ENCODE measurements at regions not wholly inside any gene's neighbourhood (a gene's known extent, or its start where the extent isn't known, plus 50 kb on each side); places are given as distances from the start of the nearest gene placed in this dataset.

DNA sequence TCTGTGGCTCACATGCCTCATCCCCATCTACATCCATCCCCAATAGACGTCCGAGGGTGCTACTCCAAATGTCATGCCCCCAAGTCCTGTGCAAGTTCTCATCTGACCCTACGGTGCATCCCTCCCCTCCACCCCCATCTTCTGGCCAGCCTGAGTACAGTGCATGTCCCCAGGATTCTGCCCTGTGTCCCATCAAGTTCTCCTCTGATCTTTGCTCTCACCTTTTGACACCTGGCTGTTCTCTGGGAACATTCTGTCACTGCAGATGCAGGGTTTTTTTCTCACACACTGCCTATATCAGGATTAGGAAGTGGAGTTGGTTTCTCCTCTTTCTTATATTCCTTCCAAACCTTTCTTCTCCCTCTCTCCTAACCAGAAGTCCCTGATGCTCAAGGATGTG lies 377.2 kb downstream of the GADD45G start (continued):
- TF ChIP-seq, protein P1, sequence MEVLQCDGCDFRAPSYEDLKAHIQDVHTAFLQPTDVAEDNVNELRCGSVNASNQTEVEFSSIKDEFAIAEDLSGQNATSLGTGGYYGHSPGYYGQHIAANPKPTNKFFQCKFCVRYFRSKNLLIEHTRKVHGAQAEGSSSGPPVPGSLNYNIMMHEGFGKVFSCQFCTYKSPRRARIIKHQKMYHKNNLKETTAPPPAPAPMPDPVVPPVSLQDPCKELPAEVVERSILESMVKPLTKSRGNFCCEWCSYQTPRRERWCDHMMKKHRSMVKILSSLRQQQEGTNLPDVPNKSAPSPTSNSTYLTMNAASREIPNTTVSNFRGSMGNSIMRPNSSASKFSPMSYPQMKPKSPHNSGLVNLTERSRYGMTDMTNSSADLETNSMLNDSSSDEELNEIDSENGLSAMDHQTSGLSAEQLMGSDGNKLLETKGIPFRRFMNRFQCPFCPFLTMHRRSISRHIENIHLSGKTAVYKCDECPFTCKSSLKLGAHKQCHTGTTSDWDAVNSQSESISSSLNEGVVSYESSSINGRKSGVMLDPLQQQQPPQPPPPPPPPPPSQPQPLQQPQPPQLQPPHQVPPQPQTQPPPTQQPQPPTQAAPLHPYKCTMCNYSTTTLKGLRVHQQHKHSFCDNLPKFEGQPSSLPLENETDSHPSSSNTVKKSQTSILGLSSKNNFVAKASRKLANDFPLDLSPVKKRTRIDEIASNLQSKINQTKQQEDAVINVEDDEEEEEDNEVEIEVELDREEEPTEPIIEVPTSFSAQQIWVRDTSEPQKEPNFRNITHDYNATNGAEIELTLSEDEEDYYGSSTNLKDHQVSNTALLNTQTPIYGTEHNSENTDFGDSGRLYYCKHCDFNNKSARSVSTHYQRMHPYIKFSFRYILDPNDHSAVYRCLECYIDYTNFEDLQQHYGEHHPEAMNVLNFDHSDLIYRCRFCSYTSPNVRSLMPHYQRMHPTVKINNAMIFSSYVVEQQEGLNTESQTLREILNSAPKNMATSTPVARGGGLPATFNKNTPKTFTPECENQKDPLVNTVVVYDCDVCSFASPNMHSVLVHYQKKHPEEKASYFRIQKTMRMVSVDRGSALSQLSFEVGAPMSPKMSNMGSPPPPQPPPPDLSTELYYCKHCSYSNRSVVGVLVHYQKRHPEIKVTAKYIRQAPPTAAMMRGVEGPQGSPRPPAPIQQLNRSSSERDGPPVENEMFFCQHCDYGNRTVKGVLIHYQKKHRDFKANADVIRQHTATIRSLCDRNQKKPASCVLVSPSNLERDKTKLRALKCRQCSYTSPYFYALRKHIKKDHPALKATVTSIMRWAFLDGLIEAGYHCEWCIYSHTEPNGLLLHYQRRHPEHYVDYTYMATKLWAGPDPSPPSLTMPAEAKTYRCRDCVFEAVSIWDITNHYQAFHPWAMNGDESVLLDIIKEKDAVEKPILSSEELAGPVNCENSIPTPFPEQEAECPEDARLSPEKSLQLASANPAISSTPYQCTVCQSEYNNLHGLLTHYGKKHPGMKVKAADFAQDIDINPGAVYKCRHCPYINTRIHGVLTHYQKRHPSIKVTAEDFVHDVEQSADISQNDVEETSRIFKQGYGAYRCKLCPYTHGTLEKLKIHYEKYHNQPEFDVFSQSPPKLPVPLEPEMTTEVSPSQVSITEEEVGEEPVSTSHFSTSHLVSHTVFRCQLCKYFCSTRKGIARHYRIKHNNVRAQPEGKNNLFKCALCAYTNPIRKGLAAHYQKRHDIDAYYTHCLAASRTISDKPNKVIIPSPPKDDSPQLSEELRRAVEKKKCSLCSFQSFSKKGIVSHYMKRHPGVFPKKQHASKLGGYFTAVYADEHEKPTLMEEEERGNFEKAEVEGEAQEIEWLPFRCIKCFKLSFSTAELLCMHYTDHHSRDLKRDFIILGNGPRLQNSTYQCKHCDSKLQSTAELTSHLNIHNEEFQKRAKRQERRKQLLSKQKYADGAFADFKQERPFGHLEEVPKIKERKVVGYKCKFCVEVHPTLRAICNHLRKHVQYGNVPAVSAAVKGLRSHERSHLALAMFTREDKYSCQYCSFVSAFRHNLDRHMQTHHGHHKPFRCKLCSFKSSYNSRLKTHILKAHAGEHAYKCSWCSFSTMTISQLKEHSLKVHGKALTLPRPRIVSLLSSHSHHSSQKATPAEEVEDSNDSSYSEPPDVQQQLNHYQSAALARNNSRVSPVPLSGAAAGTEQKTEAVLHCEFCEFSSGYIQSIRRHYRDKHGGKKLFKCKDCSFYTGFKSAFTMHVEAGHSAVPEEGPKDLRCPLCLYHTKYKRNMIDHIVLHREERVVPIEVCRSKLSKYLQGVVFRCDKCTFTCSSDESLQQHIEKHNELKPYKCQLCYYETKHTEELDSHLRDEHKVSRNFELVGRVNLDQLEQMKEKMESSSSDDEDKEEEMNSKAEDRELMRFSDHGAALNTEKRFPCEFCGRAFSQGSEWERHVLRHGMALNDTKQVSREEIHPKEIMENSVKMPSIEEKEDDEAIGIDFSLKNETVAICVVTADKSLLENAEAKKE (CRISPR knock-in tag; IDR thresholded peaks at IDR 0.05) = no peak
- TF ChIP-seq POLR2AphosphoS5 (IDR thresholded peaks at IDR 0.05; ENCODE audit: low read depth) = no peak

DNA sequence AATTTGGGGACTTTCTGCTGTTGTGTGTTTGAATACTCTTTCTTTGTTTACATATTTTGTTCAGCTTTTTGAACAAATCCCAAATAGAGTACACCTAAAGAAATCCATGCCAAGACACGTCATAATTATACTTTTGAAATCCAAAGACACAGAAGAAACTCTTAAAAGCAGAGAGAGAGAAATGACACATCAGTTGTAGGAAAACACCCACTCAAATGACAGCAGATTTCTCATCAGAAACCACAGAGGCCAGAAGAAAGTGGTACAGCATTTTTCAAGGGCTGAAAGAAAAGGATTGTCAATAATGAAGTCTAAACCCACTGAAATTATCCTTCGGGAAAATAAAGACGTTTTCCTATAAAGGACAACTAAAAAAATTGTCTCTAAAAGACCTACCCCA lies 378.6 kb downstream of the GADD45G start:
- ATAC-seq = no peak
- H3K4me1 ChIP-seq (ENCODE audit: insufficient read depth) = no peaks in the 10 kb centered on the region
- TF ChIP-seq ZNF114 (CRISPR knock-in tag; IDR thresholded peaks at IDR 0.05) (no peak), JUNB (IDR thresholded peaks at IDR 0.05; ENCODE audit: unreplicated experiment) (no peak), CREB1 (CRISPR knock-in tag; IDR thresholded peaks at IDR 0.05; ENCODE audit: low read depth) (no peak), ZNF331 (CRISPR knock-in tag; IDR thresholded peaks at IDR 0.05; ENCODE audit: low read depth) (no peak), EZH2phosphoT487 (IDR thresholded peaks at IDR 0.05; ENCODE audit: unreplicated experiment) (no peak), EZH2 (IDR thresholded peaks at IDR 0.05; ENCODE audit: low read depth, unreplicated experiment) (no peak)
- TF ChIP-seq, protein P2, sequence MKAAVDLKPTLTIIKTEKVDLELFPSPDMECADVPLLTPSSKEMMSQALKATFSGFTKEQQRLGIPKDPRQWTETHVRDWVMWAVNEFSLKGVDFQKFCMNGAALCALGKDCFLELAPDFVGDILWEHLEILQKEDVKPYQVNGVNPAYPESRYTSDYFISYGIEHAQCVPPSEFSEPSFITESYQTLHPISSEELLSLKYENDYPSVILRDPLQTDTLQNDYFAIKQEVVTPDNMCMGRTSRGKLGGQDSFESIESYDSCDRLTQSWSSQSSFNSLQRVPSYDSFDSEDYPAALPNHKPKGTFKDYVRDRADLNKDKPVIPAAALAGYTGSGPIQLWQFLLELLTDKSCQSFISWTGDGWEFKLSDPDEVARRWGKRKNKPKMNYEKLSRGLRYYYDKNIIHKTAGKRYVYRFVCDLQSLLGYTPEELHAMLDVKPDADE (IDR thresholded peaks at IDR 0.05) = no peak
- TF ChIP-seq, protein P1 (CRISPR knock-in tag; IDR thresholded peaks at IDR 0.05) = no peak

More for the DNA sequence above, 378.6 kb downstream of the GADD45G start:
- Mint-ChIP-seq H3K36me3 (ENCODE audit: low read depth) (no peaks in the 10 kb centered on the region), H3K9me3 (0 out of 3 replicates have a peak, but pooled peaks cover under 1% of the 10 kb centered on the region), H3K27me3 (ENCODE audit: insufficient read depth, low read depth, poor library complexity) (no peaks in the 10 kb centered on the region), H3K27ac (no peak overlapping the region), H3K4me1 (0 out of 3 replicates have a peak, but pooled peaks cover under 1% of the 10 kb centered on the region), H3K4me3 (no peak overlapping the region)
- Histone ChIP-seq H2AFZ (no peak overlapping the region), H3K36me3 (ENCODE audit: insufficient read depth) (no peaks in the 10 kb centered on the region), H3K4me2 (no peak overlapping the region), H3F3A (replicated peaks; ENCODE audit: low read depth) (no peaks in the 10 kb centered on the region), H3K27me3 (ENCODE audit: insufficient read depth) (no peaks in the 10 kb centered on the region), H4K20me1 (replicated peaks; ENCODE audit: insufficient read depth) (no peaks in the 10 kb centered on the region), H3K27ac (ENCODE audit: low read depth) (no peak overlapping the region), H3K4me3 (no peak overlapping the region), H3K9me2 (ENCODE audit: insufficient read depth) (0 out of 2 replicates have a peak, but pooled peaks cover 10% of the 10 kb centered on the region), H3K79me2 (replicated peaks; ENCODE audit: insufficient read depth) (no peaks in the 10 kb centered on the region)
- DNase-seq (ENCODE audit: low spot score) = no peak

Measured in GM23338 (cell line).